GM19397 (cell line): ENCODE measurements at regions not wholly inside any gene's neighbourhood (a gene's known extent, or its start where the extent isn't known, plus 50 kb on each side); places are given as distances from the start of the nearest gene placed in this dataset.
"Not testable (repeated sequence)": the region's sequence is repeated elsewhere in the genome, so short reads cannot be mapped to it uniquely, and the experiment has no call there.

Source experiments
- ATAC-seq: cut with Tn5 transposase; IDR thresholded peaks from one replicate; pipeline ENCODE4 v1.9.1; 2021; ENCODE audit warnings: mild to moderate bottlenecking, moderate library complexity; ENCODE audit not compliant: unreplicated experiment

DNA sequence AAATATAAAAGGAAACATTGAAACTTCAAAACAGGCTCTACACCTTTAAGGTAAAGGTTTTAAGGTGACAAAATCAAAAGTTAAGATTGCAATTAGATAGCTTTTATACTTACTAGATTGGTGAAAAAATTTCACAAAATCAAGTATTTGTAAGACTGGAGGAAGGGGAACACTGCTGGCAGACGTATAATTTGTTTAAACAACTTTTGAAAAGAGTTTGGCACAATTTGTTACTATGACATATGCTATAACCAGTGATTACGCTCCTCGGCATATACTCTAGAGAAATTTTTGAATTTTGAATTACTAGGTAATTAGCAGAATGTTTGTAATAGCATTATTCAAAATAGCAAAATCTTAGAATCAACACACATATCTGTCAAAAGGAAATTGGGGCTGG is 425.0 kb downstream of the LRRIQ3 start:
- ATAC-seq: no peak

DNA sequence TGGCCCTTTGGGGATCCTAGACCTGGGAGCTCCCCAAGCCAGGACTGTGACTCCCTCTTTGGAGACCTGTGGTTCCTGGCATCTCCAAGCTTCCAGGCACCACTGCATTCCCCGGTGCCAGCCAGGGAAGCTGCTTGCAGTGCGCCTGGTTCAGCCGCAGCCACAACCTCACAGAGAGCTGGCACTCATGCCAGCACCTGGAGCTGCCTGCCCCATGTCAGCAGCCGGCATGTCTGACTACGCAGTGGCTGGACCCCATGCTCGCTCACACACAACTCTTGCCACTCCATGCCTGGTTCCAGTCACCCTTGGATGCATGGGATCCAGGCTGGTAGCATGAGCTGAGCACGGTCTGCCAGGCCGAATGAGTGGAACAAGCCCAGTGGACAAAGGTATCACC is 426.6 kb downstream of the LRRIQ3 start:
- no peak for ATAC-seq

- ATAC-seq: no peak
These were observed 427.7 kb downstream of the LRRIQ3 start for GRCh38 chr1:73770109-73770905.

GRCh38 chr1:73766786-73767348 is 431.1 kb downstream of the LRRIQ3 start:
- ATAC-seq: no peak

DNA sequence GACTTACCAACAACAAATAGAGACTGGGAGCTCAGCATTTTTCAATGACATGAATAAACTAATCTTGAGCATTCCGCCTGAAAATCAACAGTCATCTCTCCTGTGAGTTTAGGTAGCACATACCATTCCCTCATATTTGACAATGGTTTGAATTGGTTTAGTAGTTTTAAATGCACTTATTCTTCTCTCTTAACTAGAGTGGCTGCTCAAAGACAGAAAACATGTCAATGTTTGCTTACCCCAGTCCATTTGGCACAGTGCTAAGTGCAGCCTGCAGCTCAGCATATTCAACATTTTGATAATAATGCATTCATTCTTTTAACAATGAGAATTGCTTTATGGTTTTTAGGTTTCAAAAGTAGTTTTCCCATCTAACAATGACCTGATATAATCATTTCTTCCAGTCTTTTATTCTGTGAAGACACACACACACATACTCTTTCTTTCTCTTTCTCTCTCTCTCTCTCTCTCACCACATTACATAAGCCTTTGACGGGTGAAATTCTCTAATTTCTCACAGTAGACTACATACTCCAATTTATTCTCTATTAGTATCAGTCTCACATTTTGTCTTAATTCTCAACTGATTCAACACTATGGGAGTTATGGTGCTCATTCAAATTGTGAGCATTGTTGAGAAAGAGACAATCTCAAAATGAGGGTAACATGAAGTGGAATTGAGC is 432.3 kb downstream of the LRRIQ3 start:
- ATAC-seq: no peak

GRCh38 chr1:73761559-73761958 is 436.4 kb downstream of the LRRIQ3 start:
- no peak for ATAC-seq

GRCh38 chr1:73759011-73759410 is 439.0 kb downstream of the LRRIQ3 start:
- no peak for ATAC-seq

GRCh38 chr1:73756817-73757216 is 441.2 kb downstream of the LRRIQ3 start:
- ATAC-seq: no peak

- ATAC-seq: no peak
These were observed 442.3 kb downstream of the LRRIQ3 start for GRCh38 chr1:73755649-73756048.

DNA sequence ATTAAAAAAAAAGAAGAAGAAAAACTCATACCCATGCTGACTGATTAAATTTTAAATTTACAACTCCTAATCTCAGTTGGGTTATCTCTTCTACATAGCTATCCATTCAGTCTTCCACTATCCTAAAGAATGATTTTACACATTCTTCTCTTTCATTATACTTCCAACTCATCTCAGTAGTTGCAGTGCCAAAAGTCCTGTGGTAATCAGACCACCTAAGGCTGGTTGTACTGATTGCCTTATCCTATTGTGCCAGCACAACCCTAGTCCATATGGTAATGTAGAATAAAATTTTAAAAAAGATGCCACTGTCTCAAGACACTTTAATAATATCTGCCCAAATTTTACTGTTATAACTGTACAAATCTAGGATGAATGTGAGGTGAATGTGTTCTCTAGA is 448.0 kb downstream of the LRRIQ3 start:
- no peak for ATAC-seq

DNA sequence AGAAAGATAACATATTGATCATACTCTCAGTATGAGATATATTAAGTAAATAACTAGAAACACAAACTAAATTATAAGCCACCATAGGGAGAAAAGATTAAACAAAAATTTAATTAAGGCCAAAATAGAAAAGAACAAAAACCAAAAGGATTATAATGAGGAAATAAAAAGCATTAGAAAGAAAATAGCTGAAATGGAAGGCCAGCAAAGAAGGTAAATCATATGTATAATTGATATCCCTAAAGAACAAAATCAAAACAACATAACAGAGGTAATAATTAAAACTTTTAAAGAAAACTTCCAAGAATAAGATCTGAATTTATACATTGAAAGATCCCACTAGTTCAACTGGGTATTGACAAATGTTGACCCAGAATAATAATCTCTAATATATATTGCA is 453.0 kb downstream of the LRRIQ3 start:
- ATAC-seq: no peak

DNA sequence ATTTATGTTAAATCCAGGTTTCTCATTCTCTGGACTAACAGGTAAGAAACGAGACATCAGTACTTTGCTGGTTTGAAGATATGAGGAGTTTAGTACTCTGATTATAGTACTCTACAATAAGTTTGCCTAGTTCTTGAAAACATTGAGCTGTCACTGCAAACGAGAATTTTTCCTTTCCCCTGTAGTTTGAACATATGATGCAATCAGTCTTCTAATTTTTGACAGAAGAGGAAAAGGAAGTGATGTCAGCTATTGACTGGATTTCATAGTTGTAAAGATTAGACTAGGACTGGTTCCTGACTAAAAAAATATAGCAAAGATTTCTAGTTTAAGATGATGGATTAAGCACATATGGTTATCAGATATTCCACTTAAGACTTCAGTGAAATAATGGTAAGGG is 461.9 kb downstream of the LRRIQ3 start:
- ATAC-seq: no peak

- ATAC-seq: no peak
These were observed 470.9 kb downstream of the LRRIQ3 start for GRCh38 chr1:73727036-73727435.

DNA sequence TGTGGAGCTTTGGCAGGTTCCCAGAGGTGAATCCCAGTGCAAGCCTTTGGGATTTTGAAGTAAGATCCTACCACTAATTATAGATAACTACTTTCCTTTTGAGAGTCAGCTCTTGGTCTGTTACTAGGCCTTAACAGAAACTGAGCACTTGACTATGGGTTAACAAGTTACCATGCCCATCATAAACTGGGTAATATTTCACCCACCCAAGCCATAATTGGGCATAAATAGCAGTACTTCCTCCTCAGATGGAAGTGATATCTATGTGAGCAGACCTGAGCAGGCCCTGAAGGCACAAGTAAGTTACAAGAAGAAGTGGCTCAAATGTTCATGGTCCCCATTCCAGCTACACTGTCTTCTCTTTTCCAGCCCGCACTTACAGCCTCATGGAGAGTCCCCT is 475.9 kb downstream of the LRRIQ3 start:
- no peak for ATAC-seq

GRCh38 chr1:73717976-73718375 is 480.0 kb downstream of the LRRIQ3 start:
- ATAC-seq: no peak

GRCh38 chr1:73711089-73711488 is 486.9 kb downstream of the LRRIQ3 start:
- no peak for ATAC-seq

DNA sequence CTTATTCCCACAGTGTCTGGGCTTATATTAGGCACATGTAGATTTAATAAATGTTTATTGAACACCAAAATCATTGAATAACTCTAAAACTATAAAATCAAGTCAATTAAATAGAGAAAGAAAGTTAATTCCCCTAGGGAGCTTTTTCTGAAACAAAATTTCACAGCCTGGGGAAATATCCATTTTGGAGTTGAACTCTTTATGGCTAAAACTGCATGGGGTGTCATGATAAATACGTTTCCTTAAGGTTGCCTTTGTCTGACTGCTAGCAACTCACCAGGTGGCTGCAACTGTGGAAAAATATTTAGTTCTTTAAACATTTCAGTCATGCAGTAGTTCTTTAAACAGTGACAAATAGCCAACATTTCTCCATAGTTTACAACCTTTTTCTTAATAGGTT is 496.1 kb downstream of the LRRIQ3 start:
- ATAC-seq: no peak

GRCh38 chr1:73676186-73676585 is 521.8 kb downstream of the LRRIQ3 start:
- ATAC-seq: no peak

- ATAC-seq: no peak
These were observed 522.9 kb downstream of the LRRIQ3 start for GRCh38 chr1:73674945-73675561.

DNA sequence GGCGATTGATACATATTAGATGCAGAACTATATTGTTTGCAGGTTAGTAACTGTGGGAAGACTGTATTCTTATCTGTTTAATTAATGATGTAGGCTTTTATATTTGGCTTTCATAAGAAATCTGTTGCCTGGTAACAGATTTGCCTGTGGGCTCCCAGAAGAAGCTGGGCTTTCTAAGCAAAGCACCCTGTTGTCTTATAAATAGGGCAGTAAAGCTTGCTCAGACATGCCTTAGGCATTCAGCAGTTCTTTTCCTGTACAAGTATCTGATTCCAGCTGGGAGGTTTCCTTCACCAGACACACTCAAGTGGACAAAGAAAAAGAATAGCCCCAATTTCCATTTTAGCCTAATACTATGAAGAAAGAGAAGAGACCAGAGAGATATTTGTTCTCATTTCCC is 524.0 kb downstream of the LRRIQ3 start:
- no peak for ATAC-seq

GRCh38 chr1:73671530-73671929 is 526.4 kb downstream of the LRRIQ3 start:
- ATAC-seq: no peak

DNA sequence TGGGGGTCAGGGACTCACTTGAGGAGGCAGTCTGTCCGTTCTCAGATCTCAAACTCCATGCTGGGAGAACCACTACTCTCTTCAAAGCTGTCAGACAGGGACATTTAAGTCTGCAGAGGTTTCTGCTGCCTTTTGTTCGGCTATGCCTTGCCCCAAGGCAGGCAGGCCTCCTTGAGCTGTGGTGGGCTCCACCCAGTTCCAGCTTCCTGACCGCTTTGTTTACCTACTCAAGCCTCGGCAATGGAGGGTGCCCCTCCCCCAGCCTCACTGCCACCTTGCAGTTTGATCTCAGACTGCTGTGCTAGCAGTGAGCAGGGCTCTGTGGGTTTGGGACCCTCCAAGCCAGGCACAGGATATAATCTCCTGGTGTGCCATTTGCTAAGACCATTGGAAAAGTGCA is 530.0 kb downstream of the LRRIQ3 start:
- ATAC-seq: not testable (repeated sequence)
